GM13976 (cell line): ENCODE measurements at regions not wholly inside any gene's neighbourhood (a gene's known extent, or its start where the extent isn't known, plus 50 kb on each side); places are given as distances from the start of the nearest gene placed in this dataset.
"Not testable (repeated sequence)": the region's sequence is repeated elsewhere in the genome, so short reads cannot be mapped to it uniquely, and the experiment has no call there.

Experiments used
- DNase-seq: peaks from one replicate; pipeline ENCODE4 v3.0.0; 2012; ENCODE audit warnings: low spot score
- in situ Hi-C: fragments of 300-500 bp; cut with MboI; formaldehyde crosslinking; loops from one replicate; pipeline ENCODE4 v1.12.0; 2022; ENCODE audit warnings: low sequenced_read_pairs, mixed read lengths, inconsistent platforms; ENCODE audit not compliant: unreplicated experiment
- TF ChIP-seq, protein P1 (sequence below): IDR thresholded peaks from 2 replicates; pipeline ENCODE4 v1.5.1; 2012; ENCODE audit warnings: borderline replicate concordance, mild to moderate bottlenecking; ENCODE audit not compliant: insufficient read depth; ENCODE audit errors: extremely low read depth, missing control alignments, control extremely low read depth

DNA sequence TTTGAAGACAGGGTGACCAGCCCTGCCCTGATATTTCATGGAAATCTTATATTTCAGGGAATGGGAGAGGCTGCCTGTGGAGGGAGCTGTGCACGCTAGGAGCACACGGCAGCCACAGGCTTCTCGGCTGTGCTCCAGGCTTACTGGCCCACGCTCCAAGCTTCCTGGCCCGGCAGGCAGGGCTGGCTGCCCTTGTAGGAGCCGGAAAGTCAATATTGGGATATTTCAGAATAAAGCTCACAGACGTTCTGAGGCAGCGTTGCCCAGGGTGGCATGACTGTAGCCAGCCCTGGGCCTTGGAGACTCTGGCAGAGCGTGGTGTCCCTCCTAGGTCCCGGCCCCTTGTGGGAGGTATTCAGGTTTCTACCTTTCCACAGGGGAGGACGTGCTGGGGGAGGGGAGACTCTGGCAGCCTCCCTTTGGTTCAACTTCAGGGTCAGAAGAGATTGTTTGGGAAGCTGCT, 95.6 kb downstream of the NPIPB11 start:
- DNase-seq, result no peak
- TF ChIP-seq, protein P1, sequence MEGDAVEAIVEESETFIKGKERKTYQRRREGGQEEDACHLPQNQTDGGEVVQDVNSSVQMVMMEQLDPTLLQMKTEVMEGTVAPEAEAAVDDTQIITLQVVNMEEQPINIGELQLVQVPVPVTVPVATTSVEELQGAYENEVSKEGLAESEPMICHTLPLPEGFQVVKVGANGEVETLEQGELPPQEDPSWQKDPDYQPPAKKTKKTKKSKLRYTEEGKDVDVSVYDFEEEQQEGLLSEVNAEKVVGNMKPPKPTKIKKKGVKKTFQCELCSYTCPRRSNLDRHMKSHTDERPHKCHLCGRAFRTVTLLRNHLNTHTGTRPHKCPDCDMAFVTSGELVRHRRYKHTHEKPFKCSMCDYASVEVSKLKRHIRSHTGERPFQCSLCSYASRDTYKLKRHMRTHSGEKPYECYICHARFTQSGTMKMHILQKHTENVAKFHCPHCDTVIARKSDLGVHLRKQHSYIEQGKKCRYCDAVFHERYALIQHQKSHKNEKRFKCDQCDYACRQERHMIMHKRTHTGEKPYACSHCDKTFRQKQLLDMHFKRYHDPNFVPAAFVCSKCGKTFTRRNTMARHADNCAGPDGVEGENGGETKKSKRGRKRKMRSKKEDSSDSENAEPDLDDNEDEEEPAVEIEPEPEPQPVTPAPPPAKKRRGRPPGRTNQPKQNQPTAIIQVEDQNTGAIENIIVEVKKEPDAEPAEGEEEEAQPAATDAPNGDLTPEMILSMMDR, result no peak
- in situ Hi-C loops, result no loop called here

GRCh38 chr16:29310243-29310642, 96.3 kb downstream of the NPIPB11 start:
- in situ Hi-C loops, DNase-seq: not testable (repeated sequence)

- in situ Hi-C loops, DNase-seq: not testable (repeated sequence)
Measured at GRCh38 chr16:29309601-29310000, 96.9 kb downstream of the NPIPB11 start.

DNA sequence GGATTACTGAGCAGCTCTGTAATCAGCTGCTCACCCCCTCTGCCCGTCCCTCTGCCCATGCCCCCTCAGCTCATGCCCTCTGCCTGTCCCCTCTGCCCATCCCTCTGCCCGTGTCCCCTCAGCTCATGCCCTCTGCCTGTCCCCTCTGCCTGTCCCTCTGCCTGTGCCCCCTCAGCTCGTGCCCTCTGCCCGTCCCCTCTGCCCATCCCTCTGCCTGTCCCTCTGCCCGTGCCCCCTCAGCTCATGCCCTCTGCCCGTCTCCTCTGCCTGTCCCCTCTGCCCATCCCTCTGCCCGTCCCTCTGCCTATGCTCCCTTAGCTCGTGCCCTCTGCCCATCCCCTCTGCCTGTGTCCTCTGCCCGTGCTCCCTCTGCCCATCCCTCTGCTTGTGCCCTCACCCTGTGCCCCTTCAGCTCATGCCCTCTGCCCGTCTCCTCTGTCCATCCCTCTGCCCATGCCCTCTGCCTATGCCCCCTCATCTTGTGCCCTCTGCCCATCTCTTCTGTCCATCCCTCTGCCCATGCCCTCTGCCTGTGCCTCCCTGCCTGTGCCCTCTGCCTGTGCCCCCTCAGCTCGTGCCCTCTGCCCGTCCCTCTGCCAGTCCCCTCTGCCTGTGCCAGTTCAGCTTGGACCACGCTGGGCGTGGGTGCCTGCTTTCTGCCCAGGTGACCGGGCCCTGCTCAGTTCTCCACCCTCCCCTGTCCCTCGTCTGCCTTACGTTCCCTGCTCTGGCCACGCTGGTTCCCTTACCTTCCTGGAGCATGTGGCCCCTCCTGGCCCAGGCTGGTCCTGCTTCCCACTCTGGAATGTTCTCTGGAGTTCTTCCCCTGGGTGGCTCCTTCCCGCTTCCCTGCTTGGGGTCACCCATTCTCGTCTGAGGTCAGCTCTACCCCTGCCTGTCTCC, 97.6 kb downstream of the NPIPB11 start:
- TF ChIP-seq, protein P1, result no peak
- no peak for DNase-seq
- in situ Hi-C loops, result no loop called here

GRCh38 chr16:29307598-29308507, 98.7 kb downstream of the NPIPB11 start:
- DNase-seq, result no peak
- TF ChIP-seq, protein P1, result no peak
- in situ Hi-C loops, result no loop called here

DNA sequence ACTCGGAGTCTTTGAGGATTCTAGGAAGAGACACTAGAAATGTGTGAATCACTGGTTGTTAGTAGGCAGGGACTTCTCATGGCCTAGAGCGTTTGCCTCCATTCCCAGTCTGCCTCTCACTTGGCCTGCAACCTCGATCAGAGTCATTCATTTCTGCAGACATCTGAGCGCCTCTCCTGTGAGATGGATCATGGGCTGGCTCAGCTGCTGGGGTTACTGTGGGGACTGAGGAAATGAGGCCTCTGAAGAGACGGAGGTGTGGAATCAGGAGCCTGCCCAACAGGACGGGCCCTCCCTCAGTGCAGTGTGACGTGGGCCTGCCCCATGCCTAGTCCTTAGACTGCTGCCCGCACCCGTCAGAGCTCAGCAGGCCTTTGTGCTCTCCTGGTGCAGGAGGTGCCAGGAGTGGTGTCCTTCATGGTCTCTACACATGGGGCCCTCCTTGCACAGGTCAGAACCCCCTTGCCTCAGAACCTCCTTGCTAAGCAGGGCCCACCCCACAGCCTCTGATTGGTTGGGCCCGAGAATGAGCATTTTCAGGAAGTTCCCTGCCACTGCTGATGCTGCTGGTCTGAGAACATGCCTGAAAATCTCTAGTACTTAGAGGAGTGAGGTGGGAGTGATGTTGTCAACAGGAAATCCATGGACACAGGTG, 99.4 kb downstream of the NPIPB11 start:
- in situ Hi-C loops, result no loop called here
- TF ChIP-seq, protein P1, result no peak
- no peak for DNase-seq

- no peak for DNase-seq
- in situ Hi-C loops, result no loop called here
Measured at GRCh38 chr16:29306201-29306600, 100.3 kb downstream of the NPIPB11 start.

DNA sequence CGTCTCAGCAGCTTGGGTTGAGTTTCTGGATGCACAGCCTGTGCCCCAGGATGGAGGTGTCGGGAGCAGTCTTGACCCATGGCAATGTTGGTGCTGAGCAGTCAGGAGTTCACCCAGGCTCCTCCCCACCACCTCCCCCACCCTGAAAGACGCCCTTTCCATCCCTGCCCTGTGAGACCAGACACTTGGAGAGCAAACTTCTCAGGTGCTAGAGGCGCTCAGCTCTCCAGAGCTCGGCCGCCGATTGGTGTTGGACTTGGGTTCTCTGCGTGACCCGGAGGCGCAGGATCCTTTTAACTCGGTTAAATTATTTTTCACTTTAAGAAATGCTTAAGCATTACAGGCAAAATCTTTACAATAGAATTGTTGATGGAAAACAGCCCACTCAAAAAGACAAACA, 101.5 kb downstream of the NPIPB11 start:
- in situ Hi-C loops, DNase-seq: not testable (repeated sequence)

More at GRCh38 chr16:29306201-29306600, 100.3 kb downstream of the NPIPB11 start:
- TF ChIP-seq, protein P1, result no peak
